ENCODE measurements at regions not wholly inside any gene's neighbourhood (a gene's known extent, or its start where the extent isn't known, plus 50 kb on each side); places are given as distances from the start of the nearest gene placed in this dataset.

- ATAC-seq (no peak), DNase-seq (no peak)
- H3K27me3 Mint-ChIP-seq (ENCODE audit: low read depth in 2 of 2): peaks cover 0 to 23% of the 10 kb centered on the region in 2 donors
- no peaks in the 10 kb centered on the region for H3K4me1 Mint-ChIP-seq
- no peak overlapping the region for H3K4me3 Mint-ChIP-seq
- H3K36me3 ChIP-seq (ENCODE audit: control insufficient read depth, insufficient read depth, low read length): no peaks in the 10 kb centered on the region
- no peaks in the 10 kb centered on the region for H3K36me3 Mint-ChIP-seq
- intact Hi-C loops (cut with micrococcal nuclease): no loop called here
- H3K9me3 Mint-ChIP-seq: peaks cover 0 to 2% of the 10 kb centered on the region in 2 donors
- H3K9me3 ChIP-seq (ENCODE audit: control insufficient read depth, insufficient read depth, low read length): no peaks in the 10 kb centered on the region
- no peaks in the 10 kb centered on the region for H3K4me1 ChIP-seq (ENCODE audit: control insufficient read depth, insufficient read depth, low read length)
- H3K27me3 ChIP-seq (ENCODE audit: control insufficient read depth, insufficient read depth, low read length): no peaks in the 10 kb centered on the region
- no peak overlapping the region for H3K4me3 ChIP-seq (ENCODE audit: low read length)
- no peak for TF ChIP-seq CTCF (IDR thresholded peaks at IDR 0.05)
- 62% methylated on average over 2 of the region's 3 CpGs for WGBS (ENCODE audit: insufficient coverage)
- no peak overlapping the region for H3K27ac ChIP-seq (ENCODE audit: low read length)
- no peak overlapping the region for H3K27ac Mint-ChIP-seq
Observed at GRCh38 chr3:140766465-140766864, 88.6 kb downstream of the TRIM42 start.

- WGBS (ENCODE audit: insufficient coverage): 100% methylated on average over 1 of the region's 1 CpG
Observed at GRCh38 chr3:140767566-140767965, 89.7 kb downstream of the TRIM42 start.

GRCh38 chr3:140768941-140769340 is 91.1 kb downstream of the TRIM42 start:
- no peak overlapping the region for H3K4me3 Mint-ChIP-seq
- ATAC-seq (no peak), DNase-seq (no peak)
- 100% methylated on average over 1 of the region's 2 CpGs for WGBS (ENCODE audit: insufficient coverage)
- intact Hi-C loops (cut with micrococcal nuclease): no loop called here
- H3K27ac Mint-ChIP-seq: no peak overlapping the region
- peaks cover 6 to 11% of the 10 kb centered on the region in 2 donors for H3K27me3 Mint-ChIP-seq (ENCODE audit: low read depth in 2 of 2)
- Histone ChIP-seq H3K4me3 (ENCODE audit: low read length) (no peak overlapping the region), H3K36me3 (ENCODE audit: control insufficient read depth, insufficient read depth, low read length) (no peaks in the 10 kb centered on the region), H3K4me1 (ENCODE audit: control insufficient read depth, insufficient read depth, low read length) (no peaks in the 10 kb centered on the region), H3K9me3 (ENCODE audit: control insufficient read depth, insufficient read depth, low read length) (no peaks in the 10 kb centered on the region), H3K27me3 (ENCODE audit: control insufficient read depth, insufficient read depth, low read length) (no peaks in the 10 kb centered on the region), H3K27ac (ENCODE audit: low read length) (no peak overlapping the region)
- H3K4me1 Mint-ChIP-seq: no peaks in the 10 kb centered on the region
- no peak for TF ChIP-seq CTCF (IDR thresholded peaks at IDR 0.05)
- no peaks in the 10 kb centered on the region for H3K36me3 Mint-ChIP-seq
- peaks cover 0 to 2% of the 10 kb centered on the region in 2 donors for H3K9me3 Mint-ChIP-seq

More at GRCh38 chr3:140767566-140767965, 89.7 kb downstream of the TRIM42 start:
- intact Hi-C loops (cut with micrococcal nuclease): no loop called here
- no peak overlapping the region for H3K27ac Mint-ChIP-seq
- Histone ChIP-seq H3K4me1 (ENCODE audit: control insufficient read depth, insufficient read depth, low read length) (no peaks in the 10 kb centered on the region), H3K9me3 (ENCODE audit: control insufficient read depth, insufficient read depth, low read length) (no peaks in the 10 kb centered on the region), H3K36me3 (ENCODE audit: control insufficient read depth, insufficient read depth, low read length) (no peaks in the 10 kb centered on the region), H3K4me3 (ENCODE audit: low read length) (no peak overlapping the region), H3K27ac (ENCODE audit: low read length) (no peak overlapping the region), H3K27me3 (ENCODE audit: control insufficient read depth, insufficient read depth, low read length) (no peaks in the 10 kb centered on the region)
- peaks cover 6 to 21% of the 10 kb centered on the region in 2 donors for H3K27me3 Mint-ChIP-seq (ENCODE audit: low read depth in 2 of 2)
- peaks cover 0 to 2% of the 10 kb centered on the region in 2 donors for H3K9me3 Mint-ChIP-seq
- no peaks in the 10 kb centered on the region for H3K4me1 Mint-ChIP-seq
- no peak overlapping the region for H3K4me3 Mint-ChIP-seq
- TF ChIP-seq CTCF (IDR thresholded peaks at IDR 0.05): no peak
- ATAC-seq: no peak
- no peaks in the 10 kb centered on the region for H3K36me3 Mint-ChIP-seq
- no peak for DNase-seq

GRCh38 chr3:140769951-140770350 is 92.1 kb downstream of the TRIM42 start:
- Histone ChIP-seq H3K4me1 (ENCODE audit: control insufficient read depth, insufficient read depth, low read length) (no peaks in the 10 kb centered on the region), H3K27ac (ENCODE audit: low read length) (no peak overlapping the region), H3K9me3 (ENCODE audit: control insufficient read depth, insufficient read depth, low read length) (no peaks in the 10 kb centered on the region), H3K27me3 (ENCODE audit: control insufficient read depth, insufficient read depth, low read length) (no peaks in the 10 kb centered on the region), H3K36me3 (ENCODE audit: control insufficient read depth, insufficient read depth, low read length) (no peaks in the 10 kb centered on the region), H3K4me3 (ENCODE audit: low read length) (no peak overlapping the region)
- no peak for TF ChIP-seq CTCF (IDR thresholded peaks at IDR 0.05)
- no peak overlapping the region for H3K27ac Mint-ChIP-seq
- no peaks in the 10 kb centered on the region for H3K36me3 Mint-ChIP-seq
- H3K27me3 Mint-ChIP-seq (ENCODE audit: low read depth in 2 of 2): peaks cover 6 to 11% of the 10 kb centered on the region in 2 donors
- no peak overlapping the region for H3K4me3 Mint-ChIP-seq
- H3K9me3 Mint-ChIP-seq: peaks cover 0 to 2% of the 10 kb centered on the region in 2 donors
- no peaks in the 10 kb centered on the region for H3K4me1 Mint-ChIP-seq
- intact Hi-C loops (cut with micrococcal nuclease): no loop called here
- ATAC-seq (no peak), DNase-seq (no peak)
- WGBS (ENCODE audit: insufficient coverage): 84% methylated on average over 6 of the region's 6 CpGs
